Mucosa of rectum (tissue), 2 donors: ENCODE measurements at regions not wholly inside any gene's neighbourhood (a gene's known extent, or its start where the extent isn't known, plus 50 kb on each side); places are given as distances from the start of the nearest gene placed in this dataset.

Source experiments
- H3K27ac ChIP-seq, 2 donors: one replicate each; pipeline ENCODE4 v1.7.0; 2013; ENCODE audit warnings: inconsistent platforms in 2 of 2, low read depth in 2 of 2, low read length in 2 of 2
- H3K27me3 ChIP-seq, 2 donors: one replicate each; pipeline ENCODE4 v1.7.0; 2013; ENCODE audit warnings: low read length in 2 of 2; ENCODE audit not compliant: control insufficient read depth in 2 of 2, insufficient read depth in 2 of 2
- H3K36me3 ChIP-seq, 2 donors: one replicate each; pipeline ENCODE4 v1.7.0; 2013; ENCODE audit warnings: low read length in 2 of 2; ENCODE audit not compliant: control insufficient read depth in 2 of 2, insufficient read depth in 2 of 2
- H3K4me1 ChIP-seq, 2 donors: one replicate each; pipeline ENCODE4 v1.7.0; 2013; ENCODE audit warnings: low read length in 2 of 2, mild to moderate bottlenecking in 1 of 2; ENCODE audit not compliant: control insufficient read depth in 2 of 2, insufficient read depth in 2 of 2
- H3K4me3 ChIP-seq, 2 donors: one replicate each; pipeline ENCODE4 v1.7.0; 2013; ENCODE audit warnings: low read length in 2 of 2
- H3K9ac ChIP-seq, 2 donors: one replicate each; pipeline ENCODE4 v1.7.0; 2013; ENCODE audit warnings: low read length in 2 of 2, low read depth in 1 of 2, mild to moderate bottlenecking in 1 of 2
- H3K9me3 ChIP-seq, 2 donors: one replicate each; pipeline ENCODE4 v1.7.0; 2013; ENCODE audit warnings: low read length in 2 of 2; ENCODE audit not compliant: control insufficient read depth in 2 of 2
- donor health status: healthy.
- donor health status: Normal muscosa, but diverticular disease.

- Histone ChIP-seq H3K9ac (no peak overlapping the region), H3K4me1 (no peaks in the 10 kb centered on the region), H3K27ac (no peak overlapping the region), H3K9me3 (no peaks in the 10 kb centered on the region), H3K36me3 (no peaks in the 10 kb centered on the region), H3K4me3 (no peak overlapping the region), H3K27me3 (no peaks in the 10 kb centered on the region)
Measured at GRCh38 chr15:39115379-39116057, 465.4 kb upstream of the THBS1 start.

GRCh38 chr15:39118510-39118909 lies 462.4 kb upstream of the THBS1 start:
- H3K27ac ChIP-seq = no peak overlapping the region
- no peaks in the 10 kb centered on the region for H3K36me3 ChIP-seq
- H3K4me1 ChIP-seq = no peaks in the 10 kb centered on the region
- no peaks in the 10 kb centered on the region for H3K9me3 ChIP-seq
- H3K4me3 ChIP-seq = no peak overlapping the region
- no peaks in the 10 kb centered on the region for H3K27me3 ChIP-seq
- H3K9ac ChIP-seq = no peak overlapping the region

GRCh38 chr15:39124155-39124552 lies 456.7 kb upstream of the THBS1 start:
- H3K36me3 ChIP-seq = no peaks in the 10 kb centered on the region
- H3K9me3 ChIP-seq = no peaks in the 10 kb centered on the region
- H3K4me3 ChIP-seq = no peak overlapping the region
- peaks cover 5 to 7% of the 10 kb centered on the region in 2 donors for H3K4me1 ChIP-seq
- H3K27ac ChIP-seq = no peak overlapping the region
- no peak overlapping the region for H3K9ac ChIP-seq
- H3K27me3 ChIP-seq = no peaks in the 10 kb centered on the region

GRCh38 chr15:39124553-39125171 lies 456.2 kb upstream of the THBS1 start:
- Histone ChIP-seq H3K36me3 (no peaks in the 10 kb centered on the region), H3K4me1 (peaks cover 5 to 7% of the 10 kb centered on the region in 2 donors), H3K9me3 (no peaks in the 10 kb centered on the region), H3K27ac (no peak overlapping the region), H3K9ac (no peak overlapping the region), H3K27me3 (no peaks in the 10 kb centered on the region), H3K4me3 (no peak overlapping the region)

DNA sequence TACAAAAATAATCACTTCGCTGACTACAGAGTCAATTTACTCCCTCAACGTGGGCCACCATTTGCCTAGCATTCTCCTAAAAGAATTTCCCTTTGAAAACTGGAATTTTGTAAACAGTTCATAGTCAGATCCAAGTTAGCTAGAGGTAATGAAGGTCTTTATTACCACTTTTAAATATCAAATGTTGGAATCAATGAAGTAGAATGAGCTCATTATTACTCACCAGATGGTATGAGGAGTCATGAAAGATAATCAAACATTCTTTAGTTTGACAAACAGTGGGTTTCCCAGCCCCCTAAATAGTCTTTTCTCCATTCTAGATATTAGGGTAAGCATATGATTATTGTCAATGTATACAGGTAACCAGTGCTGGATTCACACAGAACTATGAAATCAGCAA lies 455.7 kb upstream of the THBS1 start:
- H3K36me3 ChIP-seq = no peaks in the 10 kb centered on the region
- H3K9me3 ChIP-seq = no peaks in the 10 kb centered on the region
- no peak overlapping the region for H3K27ac ChIP-seq
- peaks cover 5 to 7% of the 10 kb centered on the region in 2 donors for H3K4me1 ChIP-seq
- H3K9ac ChIP-seq = no peak overlapping the region
- no peaks in the 10 kb centered on the region for H3K27me3 ChIP-seq
- no peak overlapping the region for H3K4me3 ChIP-seq

GRCh38 chr15:39125904-39126303 lies 455.0 kb upstream of the THBS1 start:
- Histone ChIP-seq H3K27ac (no peak overlapping the region), H3K4me3 (no peak overlapping the region), H3K36me3 (no peaks in the 10 kb centered on the region), H3K9ac (no peak overlapping the region), H3K4me1 (peaks cover 5 to 7% of the 10 kb centered on the region in 2 donors), H3K27me3 (no peaks in the 10 kb centered on the region), H3K9me3 (no peaks in the 10 kb centered on the region)

GRCh38 chr15:39127151-39127790 lies 453.6 kb upstream of the THBS1 start:
- Histone ChIP-seq H3K36me3 (no peaks in the 10 kb centered on the region), H3K27ac (no peak overlapping the region), H3K4me3 (no peak overlapping the region), H3K9me3 (no peaks in the 10 kb centered on the region), H3K4me1 (peaks cover 5 to 7% of the 10 kb centered on the region in 2 donors), H3K27me3 (no peaks in the 10 kb centered on the region), H3K9ac (no peak overlapping the region)

- no peak overlapping the region for H3K9ac ChIP-seq
- H3K4me1 ChIP-seq = peaks cover 5 to 7% of the 10 kb centered on the region in 2 donors
- no peak overlapping the region for H3K4me3 ChIP-seq
- no peaks in the 10 kb centered on the region for H3K36me3 ChIP-seq
- H3K9me3 ChIP-seq = no peaks in the 10 kb centered on the region
- H3K27ac ChIP-seq = peak overlapping the region; percentile 9 to 27
- no peaks in the 10 kb centered on the region for H3K27me3 ChIP-seq
Measured at GRCh38 chr15:39127925-39128617, 452.8 kb upstream of the THBS1 start.

DNA sequence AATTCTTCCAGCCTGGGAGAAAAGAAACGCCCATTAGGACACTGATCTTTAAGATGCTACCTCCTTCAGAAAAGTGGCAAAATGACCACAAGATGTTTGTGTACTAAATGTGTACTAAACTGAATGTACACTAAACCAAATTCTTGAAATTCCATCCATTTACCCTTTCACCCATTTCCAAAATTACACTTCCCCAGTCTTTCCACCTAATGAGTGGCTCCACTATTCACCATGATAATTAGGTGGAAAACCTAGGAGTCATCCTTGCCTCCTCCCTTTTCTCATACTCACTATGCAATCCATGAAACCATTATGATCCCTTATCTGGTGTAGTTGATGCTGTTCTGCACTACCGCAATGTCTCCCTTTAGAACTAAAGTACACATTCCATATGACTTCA lies 452.1 kb upstream of the THBS1 start:
- Histone ChIP-seq H3K9me3 (no peaks in the 10 kb centered on the region), H3K4me1 (peaks cover 5 to 7% of the 10 kb centered on the region in 2 donors), H3K4me3 (no peak overlapping the region), H3K27ac (no peak overlapping the region), H3K9ac (no peak overlapping the region), H3K27me3 (no peaks in the 10 kb centered on the region), H3K36me3 (no peaks in the 10 kb centered on the region)
